ENCODE measurements at regions not wholly inside any gene's neighbourhood (a gene's known extent, or its start where the extent isn't known, plus 50 kb on each side); places are given as distances from the start of the nearest gene placed in this dataset.
A peak's percentile ranks its signal among the peaks of the same experiment; 100 is the strongest.

- no peaks in the 10 kb centered on the region for H3K9me3 ChIP-seq
- H3K79me2 ChIP-seq (ENCODE audit: insufficient read depth) = no peaks in the 10 kb centered on the region
- no peak overlapping the region for H3K4me3 ChIP-seq (ENCODE audit: low read depth in 2 of 2, low read length in 1 of 2)
- peaks cover 0 to 4% of the 10 kb centered on the region in 2 experiments; a peak in 1 of 4 replicates for H3K4me1 ChIP-seq (ENCODE audit: control insufficient read depth in 1 of 2, insufficient read depth in 2 of 2, low read depth in 1 of 2, low read length in 1 of 2)
- H3K36me3 ChIP-seq (replicated peaks in 1 of 2; ENCODE audit: control insufficient read depth in 1 of 2, insufficient read depth in 2 of 2, low read length in 1 of 2) = no peaks in the 10 kb centered on the region
- 74% methylated on average over 1 of the region's 1 CpG for WGBS (ENCODE audit: low lambda C conversion rate)
- no peak overlapping the region for H3K27ac ChIP-seq (ENCODE audit: low read depth in 2 of 2, low read length in 1 of 2)
- no peaks in the 10 kb centered on the region for H3K9me2 ChIP-seq
- H3K27me3 ChIP-seq (ENCODE audit: insufficient read depth) = no peaks in the 10 kb centered on the region
- no peak for DNase-seq
- H2AFZ ChIP-seq (ENCODE audit: low read depth) = peak overlapping the region; percentile 2; the same call in 1 of the 2 replicates
- no peak overlapping the region for H3K9ac ChIP-seq
- H3K4me2 ChIP-seq = no peak overlapping the region
- POLR2A ChIA-PET = no interaction called here
- H4K20me1 ChIP-seq (ENCODE audit: insufficient read depth) = no peaks in the 10 kb centered on the region
- H3F3A ChIP-seq (replicated peaks; ENCODE audit: insufficient read depth) = no peaks in the 10 kb centered on the region
- no peak for TF ChIP-seq SMC3 (IDR thresholded peaks at IDR 0.05; ENCODE audit: low read depth, low read length)
- no peak for TF ChIP-seq ZBTB33 (IDR thresholded peaks at IDR 0.05; ENCODE audit: borderline replicate concordance, low read depth)
- TF ChIP-seq MEF2A (IDR thresholded peaks at IDR 0.05; ENCODE audit: borderline replicate concordance, low read depth) = no peak
- no peak for TF ChIP-seq TEAD4 (IDR thresholded peaks at IDR 0.05; ENCODE audit: borderline replicate concordance, insufficient read depth)
- TF ChIP-seq YY1 (IDR thresholded peaks at IDR 0.05; ENCODE audit: low read depth) = no peak
- CTCF ChIA-PET = interaction anchor here (0.7 kb wide), 2 partner anchors 47 to 122 kb away, joined by 3 read pairs; no protein-coding TSS in a partner anchor
Measured at GRCh38 chr6:82775981-82776380, 289.7 kb downstream of the UBE3D start.

- Histone ChIP-seq H3K9me3 (no peaks in the 10 kb centered on the region), H3K4me2 (no peak overlapping the region), H4K20me1 (ENCODE audit: insufficient read depth) (no peaks in the 10 kb centered on the region), H3K27me3 (ENCODE audit: insufficient read depth) (no peaks in the 10 kb centered on the region), H3K4me1 (ENCODE audit: control insufficient read depth in 1 of 2, insufficient read depth in 2 of 2, low read depth in 1 of 2, low read length in 1 of 2) (peaks cover 0 to 4% of the 10 kb centered on the region in 2 experiments; a peak in 1 of 4 replicates), H2AFZ (ENCODE audit: low read depth) (no peak overlapping the region), H3K9ac (no peak overlapping the region), H3K9me2 (no peaks in the 10 kb centered on the region), H3K79me2 (ENCODE audit: insufficient read depth) (no peaks in the 10 kb centered on the region), H3K27ac (ENCODE audit: low read depth in 2 of 2, low read length in 1 of 2) (no peak overlapping the region), H3K36me3 (replicated peaks in 1 of 2; ENCODE audit: control insufficient read depth in 1 of 2, insufficient read depth in 2 of 2, low read length in 1 of 2) (no peaks in the 10 kb centered on the region), H3F3A (replicated peaks; ENCODE audit: insufficient read depth) (no peaks in the 10 kb centered on the region), H3K4me3 (ENCODE audit: low read depth in 2 of 2, low read length in 1 of 2) (no peak overlapping the region)
- no peak for TF ChIP-seq FOXJ3 (CRISPR knock-in tag; IDR thresholded peaks at IDR 0.05)
- TF ChIP-seq NFIC (IDR thresholded peaks at IDR 0.05; ENCODE audit: borderline replicate concordance) = no peak
- no peak for TF ChIP-seq MXI1 (IDR thresholded peaks at IDR 0.05; ENCODE audit: low read depth, low read length)
- TF ChIP-seq FOXM1 (IDR thresholded peaks at IDR 0.05; ENCODE audit: low read depth) = no peak
- no peak for TF ChIP-seq YY1 (IDR thresholded peaks at IDR 0.05; ENCODE audit: low read depth)
- no peak for TF ChIP-seq MEF2A (IDR thresholded peaks at IDR 0.05; ENCODE audit: borderline replicate concordance, low read depth)
- TF ChIP-seq CHD2 (IDR thresholded peaks at IDR 0.05; ENCODE audit: low read length, partially characterized antibody) = no peak
- TF ChIP-seq SMC3 (IDR thresholded peaks at IDR 0.05; ENCODE audit: low read depth, low read length) = no peak
- no peak for TF ChIP-seq GATA2 (CRISPR knock-in tag; IDR thresholded peaks at IDR 0.05)
- no peak for TF ChIP-seq ZBTB33 (IDR thresholded peaks at IDR 0.05; ENCODE audit: borderline replicate concordance, low read depth)
- TF ChIP-seq NRF1 (IDR thresholded peaks at IDR 0.05; ENCODE audit: low read depth, low read length) = no peak
- no peak for TF ChIP-seq CTCF (IDR thresholded peaks at IDR 0.05)
- no peak for TF ChIP-seq JUND (IDR thresholded peaks at IDR 0.05)
- no peak for TF ChIP-seq TAF1 (IDR thresholded peaks at IDR 0.05; ENCODE audit: borderline replicate concordance, low read depth, low read length)
- WGBS (ENCODE audit: low lambda C conversion rate) = 69% methylated on average over 3 of the region's 3 CpGs
- DNase-seq = no peak
- POLR2A ChIA-PET = no interaction called here
- CTCF ChIA-PET = no interaction called here
Measured at GRCh38 chr6:82779041-82779440, 286.6 kb downstream of the UBE3D start.

All from SK-N-SH (cell line).